Stimulated activated CD4-positive, alpha-beta T cell treated with anti-CD3 and anti-CD28 coated beads, Interleukin-4, amount 100 ng/mL, for 48 hours (primary cell): ENCODE measurements at regions not wholly inside any gene's neighbourhood (a gene's known extent, or its start where the extent isn't known, plus 50 kb on each side); places are given as distances from the start of the nearest gene placed in this dataset.
"Not testable (repeated sequence)": the region's sequence is repeated elsewhere in the genome, so short reads cannot be mapped to it uniquely, and the experiment has no call there.

Experiments
- DNase-seq, 2 donors: peaks; one replicate each; pipeline ENCODE4 v3.0.0-alpha.2; 2020; ENCODE audit warnings: low read depth in 2 of 2

- DNase-seq: no peak
Observed at GRCh38 chr5:167312225-167312624, 979.2 kb upstream of the WWC1 start.

GRCh38 chr5:167315762-167316161 is 975.7 kb upstream of the WWC1 start:
- no peak for DNase-seq

- DNase-seq: no peak
Observed at GRCh38 chr5:167317884-167318283, 973.6 kb upstream of the WWC1 start.

- DNase-seq: no peak
Observed at GRCh38 chr5:167319243-167319642, 972.2 kb upstream of the WWC1 start.

GRCh38 chr5:167320019-167320418 is 971.4 kb upstream of the WWC1 start:
- DNase-seq: no peak

- DNase-seq: no peak
Observed at GRCh38 chr5:167332309-167332708, 959.1 kb upstream of the WWC1 start.

GRCh38 chr5:167336161-167336560 is 955.3 kb upstream of the WWC1 start:
- no peak for DNase-seq

- DNase-seq: no peak
Observed at GRCh38 chr5:167339205-167339604, 952.2 kb upstream of the WWC1 start.

GRCh38 chr5:167346461-167346860 is 945.0 kb upstream of the WWC1 start:
- DNase-seq: no peak

- no peak for DNase-seq
Observed at GRCh38 chr5:167348251-167348926, 943.1 kb upstream of the WWC1 start.

- DNase-seq: no peak
Observed at GRCh38 chr5:167348980-167349379, 942.5 kb upstream of the WWC1 start.

- DNase-seq: no peak
Observed at GRCh38 chr5:167351316-167351715, 940.1 kb upstream of the WWC1 start.

- DNase-seq: no peak
Observed at GRCh38 chr5:167352801-167353200, 938.6 kb upstream of the WWC1 start.

- DNase-seq: no peak
Observed at GRCh38 chr5:167355346-167355745, 936.1 kb upstream of the WWC1 start.

GRCh38 chr5:167356374-167356773 is 935.1 kb upstream of the WWC1 start:
- DNase-seq: no peak

- DNase-seq: no peak
Observed at GRCh38 chr5:167358868-167359492, 932.5 kb upstream of the WWC1 start.

GRCh38 chr5:167361795-167362194 is 929.6 kb upstream of the WWC1 start:
- DNase-seq: no peak

GRCh38 chr5:167363065-167363464 is 928.4 kb upstream of the WWC1 start:
- DNase-seq: no peak

- DNase-seq: no peak
Observed at GRCh38 chr5:167375125-167375524, 916.3 kb upstream of the WWC1 start.

- DNase-seq: no peak
Observed at GRCh38 chr5:167378894-167379723, 912.3 kb upstream of the WWC1 start.

- DNase-seq: no peak
Observed at GRCh38 chr5:167381457-167381856, 910.0 kb upstream of the WWC1 start.

GRCh38 chr5:167389537-167389936 is 901.9 kb upstream of the WWC1 start:
- no peak for DNase-seq

GRCh38 chr5:167391286-167391685 is 900.2 kb upstream of the WWC1 start:
- DNase-seq: not testable (repeated sequence)
